Central memory CD4-positive, alpha-beta T cell (primary cell): ENCODE measurements at regions not wholly inside any gene's neighbourhood (a gene's known extent, or its start where the extent isn't known, plus 50 kb on each side); places are given as distances from the start of the nearest gene placed in this dataset.

Experiments used
- DNase-seq: peaks from one replicate; pipeline ENCODE4 v3.0.0; 2022

DNA sequence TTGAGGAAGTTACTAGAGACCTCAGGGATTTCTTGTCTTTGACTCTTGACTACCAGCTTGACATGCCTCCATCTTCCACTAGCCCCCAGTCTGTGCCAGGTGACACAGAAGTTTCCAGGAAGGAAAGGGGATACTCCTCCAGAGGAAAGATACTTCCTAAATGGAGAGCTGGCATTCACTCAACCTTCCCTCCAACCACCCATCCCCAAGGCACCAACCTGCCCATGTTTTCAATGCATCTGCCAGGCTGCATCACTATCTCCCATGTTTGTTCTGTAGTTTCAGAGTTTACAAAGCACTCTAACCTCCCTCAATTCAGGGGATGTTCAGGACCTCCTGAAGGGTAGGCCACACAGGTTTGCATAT is 198.4 kb upstream of the LPP start:
- DNase-seq, result no peak

DNA sequence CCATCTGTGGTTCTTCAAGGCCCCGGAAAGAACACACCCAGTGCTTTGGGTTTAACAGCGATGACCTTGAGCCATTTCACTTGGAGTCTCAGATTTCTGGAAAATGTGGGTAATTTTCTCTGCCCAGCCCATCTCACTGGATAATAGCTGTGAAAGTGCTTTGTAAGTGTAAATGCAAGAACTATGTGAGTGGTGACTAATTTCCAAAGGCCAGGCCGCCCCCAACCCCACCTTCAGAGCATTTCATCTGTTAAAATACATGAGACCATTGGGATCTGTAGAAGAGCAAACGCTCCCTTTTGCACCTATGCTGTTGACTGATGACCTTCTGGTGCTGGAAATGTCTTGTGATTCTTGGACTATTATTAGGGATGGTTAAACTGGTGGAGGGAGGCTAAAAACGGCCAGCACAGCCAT is 196.8 kb upstream of the LPP start:
- DNase-seq, result no peak

DNA sequence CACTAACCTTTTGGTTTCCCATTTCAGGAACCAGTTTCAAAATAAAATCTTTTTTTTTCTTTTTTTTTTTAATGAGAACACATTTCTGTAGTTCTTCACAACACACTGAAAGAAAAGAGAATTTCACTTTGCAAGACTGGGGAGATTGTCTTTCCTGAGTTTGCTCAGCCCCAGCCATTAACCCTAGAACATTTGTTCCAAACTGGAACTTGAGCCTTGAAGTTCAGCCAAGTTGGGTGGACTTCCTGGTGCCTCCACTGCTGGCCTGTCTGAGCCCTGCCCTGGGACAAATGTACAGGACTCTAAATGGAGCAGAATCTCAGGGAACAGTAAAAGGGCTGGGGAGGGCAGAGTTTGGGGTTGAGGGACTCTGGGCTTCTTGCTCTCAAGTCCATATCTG is 196.4 kb upstream of the LPP start:
- no peak for DNase-seq

DNA sequence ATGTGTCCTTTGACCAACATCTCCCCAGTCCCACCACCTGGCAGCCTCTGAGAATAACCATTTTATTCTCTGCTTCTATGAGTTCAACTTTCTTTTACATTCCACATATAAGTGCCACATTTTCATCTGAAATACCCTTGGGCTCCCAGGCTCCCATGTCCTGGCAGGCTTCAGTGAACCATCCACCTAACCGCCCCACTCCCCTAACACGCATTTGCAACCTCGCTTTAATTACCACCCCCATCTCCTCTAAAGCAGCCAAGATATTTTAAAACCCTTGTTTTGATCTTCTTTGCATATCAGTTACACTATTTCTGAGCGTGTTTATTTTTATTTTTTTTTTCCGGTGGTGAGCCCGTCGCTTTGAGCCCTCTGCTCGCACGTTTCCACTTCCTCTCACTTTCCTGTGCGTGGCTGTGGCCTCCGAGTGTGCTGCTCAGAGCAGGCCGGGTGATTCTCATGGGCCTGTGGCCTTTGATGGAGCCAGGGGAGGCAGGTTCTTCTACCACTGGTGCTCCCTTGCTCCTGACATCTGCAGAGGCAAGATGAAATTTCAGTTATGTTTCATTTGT is 195.4 kb upstream of the LPP start:
- DNase-seq, result peak; percentile 49

DNA sequence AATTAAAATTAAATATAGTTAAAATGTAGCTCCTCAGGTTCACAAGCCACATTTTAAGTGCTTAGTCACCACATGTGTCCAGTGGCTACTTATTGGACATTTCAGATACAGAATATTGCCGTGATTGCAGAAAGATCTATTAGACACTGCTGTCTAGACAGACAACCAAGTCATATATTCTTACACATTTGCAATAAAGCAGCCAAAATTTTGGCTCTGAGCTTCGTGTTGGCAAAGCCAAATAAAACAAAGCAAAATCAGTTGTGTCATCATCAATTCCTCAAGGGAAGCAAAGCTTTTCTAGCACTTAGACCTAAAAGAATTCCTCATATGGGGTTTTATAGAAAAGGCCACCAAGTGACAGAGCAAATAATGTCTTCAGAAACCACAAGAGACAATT is 193.1 kb upstream of the LPP start:
- DNase-seq, result no peak

DNA sequence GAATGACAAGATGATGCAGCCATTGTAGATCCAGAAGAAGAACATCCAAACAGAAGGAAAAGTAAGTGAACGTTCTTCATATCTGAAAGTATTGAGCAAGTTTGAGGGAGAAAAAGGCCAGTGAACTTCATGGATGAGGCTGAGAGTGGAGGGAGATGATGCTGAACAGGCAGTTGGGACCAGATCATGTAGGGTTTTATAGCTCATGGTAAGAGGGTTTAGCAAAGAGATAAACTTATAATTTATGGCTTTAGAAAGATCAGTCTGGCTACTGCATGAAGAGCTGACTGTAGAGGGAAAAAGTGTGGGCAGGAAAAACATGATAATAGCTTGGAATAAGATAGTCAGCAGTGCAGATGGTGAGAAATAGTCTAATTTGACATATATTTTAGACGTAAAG is 192.6 kb upstream of the LPP start:
- no peak for DNase-seq

DNA sequence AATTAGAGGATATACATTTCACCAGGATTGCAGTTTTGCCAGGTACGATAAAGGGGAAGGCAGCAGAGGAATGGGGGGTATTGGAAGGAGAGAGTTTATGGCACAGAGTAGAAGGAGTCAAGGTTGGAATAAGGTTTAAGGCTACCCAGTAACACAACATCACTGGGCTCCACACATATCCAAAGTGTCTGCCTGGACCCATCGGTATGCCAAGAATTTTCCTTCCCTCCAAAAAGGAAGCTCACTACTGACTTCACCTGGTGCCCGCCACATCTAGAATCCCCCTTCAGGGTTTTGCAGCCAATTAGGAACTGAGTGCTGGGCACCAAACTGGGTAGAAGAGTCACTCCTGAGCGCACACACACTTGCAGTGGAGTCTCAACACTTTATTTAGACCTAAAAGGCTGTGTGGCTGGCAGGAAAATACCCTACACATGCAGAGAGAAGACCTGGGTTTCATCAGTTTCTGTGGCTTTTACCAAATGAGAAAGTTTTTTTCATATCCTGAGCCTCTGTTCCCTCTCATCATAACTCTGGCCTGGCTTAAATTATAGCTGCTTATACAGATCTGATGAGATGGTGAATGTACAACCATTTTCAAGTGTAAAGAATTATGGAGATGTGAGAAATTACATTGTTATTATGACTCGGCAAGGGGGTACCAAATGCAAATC is 190.8 kb upstream of the LPP start:
- no peak for DNase-seq

DNA sequence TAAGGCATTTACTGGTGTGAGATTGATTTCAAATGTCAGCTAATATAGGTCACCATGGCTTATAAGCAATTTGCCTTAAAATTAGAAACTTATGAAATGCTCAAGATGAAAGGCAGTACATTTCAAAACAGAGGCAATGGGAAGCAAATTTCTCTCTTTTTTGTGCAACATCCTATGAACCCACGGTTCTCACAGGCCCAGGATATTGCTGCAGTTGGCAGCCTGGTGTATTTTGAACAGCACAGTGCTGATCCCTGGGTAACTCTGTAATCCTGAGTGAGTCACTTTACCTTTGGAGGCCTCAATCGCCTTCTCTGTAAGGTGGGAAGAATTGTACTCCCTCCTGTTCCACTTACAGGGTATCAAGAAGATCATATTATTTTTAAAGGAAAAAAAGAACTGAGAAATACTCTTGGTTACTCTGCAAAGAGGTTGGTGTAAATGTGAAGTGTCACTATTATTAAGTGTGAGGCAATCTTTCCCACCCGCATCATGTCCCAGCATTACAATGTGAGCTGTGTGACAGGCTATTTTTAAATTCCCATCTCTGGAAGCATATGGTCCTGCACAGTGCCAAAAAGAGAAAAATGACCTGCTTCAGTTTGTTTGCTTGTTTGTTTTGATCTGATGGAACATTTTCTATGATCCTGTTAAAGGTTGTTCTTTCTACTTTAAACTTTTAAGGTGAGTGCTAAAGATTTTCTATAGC is 190.1 kb upstream of the LPP start:
- DNase-seq, result no peak

DNA sequence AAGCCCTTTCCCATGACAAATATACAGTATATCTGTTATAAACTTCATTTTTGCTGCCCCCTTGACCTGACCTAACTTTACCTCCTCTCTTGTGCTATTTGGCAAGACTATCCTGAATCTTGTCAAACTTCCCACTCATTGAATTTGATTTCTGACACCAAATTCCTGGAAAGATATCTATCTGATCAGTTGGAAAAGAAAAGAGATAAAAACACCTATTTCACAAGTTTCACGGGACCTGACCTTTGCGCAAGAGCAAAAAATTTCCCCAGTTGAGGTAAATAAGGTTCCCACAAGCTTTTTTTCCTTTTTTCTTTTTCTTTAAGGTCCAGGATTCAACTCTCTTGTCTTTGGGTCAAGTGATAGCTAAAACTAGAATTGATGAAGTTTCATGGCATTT is 189.2 kb upstream of the LPP start:
- DNase-seq, result no peak

DNA sequence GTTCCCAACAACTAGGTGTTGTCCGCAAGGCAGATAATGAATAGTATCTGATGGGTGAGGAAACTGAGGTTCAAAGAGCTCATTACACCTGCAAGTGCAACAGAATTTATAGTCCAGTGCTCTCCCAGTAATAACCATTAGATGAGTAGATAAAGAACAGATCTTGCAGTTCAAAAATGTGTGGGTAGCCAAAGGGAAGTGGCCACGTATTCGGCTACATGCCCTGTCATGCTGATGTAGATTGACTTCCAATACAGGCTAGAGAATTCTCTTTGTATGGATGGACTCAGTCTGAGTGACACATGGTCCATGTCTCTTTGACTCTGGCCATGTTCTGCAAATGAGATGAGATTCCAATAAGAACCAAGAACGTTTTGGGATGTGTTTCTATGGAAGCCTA is 187.9 kb upstream of the LPP start:
- DNase-seq, result no peak

DNA sequence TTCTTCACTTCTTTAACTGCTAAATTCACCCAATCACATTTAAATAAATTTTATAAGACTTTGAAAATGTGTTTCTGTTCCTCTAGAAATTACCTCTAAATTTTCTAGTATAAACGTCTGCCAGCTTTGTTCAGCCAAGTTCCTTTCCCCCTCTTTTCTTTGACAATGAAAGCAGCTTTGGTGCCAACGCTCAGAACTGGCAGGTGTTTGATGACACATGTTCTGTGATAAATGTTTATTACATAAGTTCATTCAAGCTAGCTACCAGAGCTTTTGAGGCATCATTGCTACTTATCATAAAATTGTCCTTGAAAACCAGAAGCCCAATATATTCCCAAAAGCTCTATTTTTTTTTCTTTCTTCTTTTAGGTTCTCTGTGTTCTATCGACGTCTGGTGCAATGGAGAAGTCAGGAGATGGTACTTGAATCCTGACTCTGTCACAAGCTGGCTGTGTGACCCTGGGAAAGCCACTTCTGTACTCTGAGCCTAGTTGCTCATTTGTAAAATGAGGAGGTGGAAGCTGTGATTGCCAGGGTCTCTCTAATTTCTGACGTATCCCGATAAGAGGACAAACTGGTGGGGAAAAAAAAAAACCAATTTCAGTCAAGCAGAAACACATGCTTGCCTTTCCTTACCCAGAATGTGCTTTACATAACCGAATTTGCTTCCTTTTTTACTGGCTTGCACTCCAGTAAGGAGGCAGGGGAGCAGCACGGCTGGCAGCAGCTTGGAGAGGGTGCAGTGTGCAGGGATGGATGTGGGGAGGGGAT is 187.1 kb upstream of the LPP start:
- no peak for DNase-seq

DNA sequence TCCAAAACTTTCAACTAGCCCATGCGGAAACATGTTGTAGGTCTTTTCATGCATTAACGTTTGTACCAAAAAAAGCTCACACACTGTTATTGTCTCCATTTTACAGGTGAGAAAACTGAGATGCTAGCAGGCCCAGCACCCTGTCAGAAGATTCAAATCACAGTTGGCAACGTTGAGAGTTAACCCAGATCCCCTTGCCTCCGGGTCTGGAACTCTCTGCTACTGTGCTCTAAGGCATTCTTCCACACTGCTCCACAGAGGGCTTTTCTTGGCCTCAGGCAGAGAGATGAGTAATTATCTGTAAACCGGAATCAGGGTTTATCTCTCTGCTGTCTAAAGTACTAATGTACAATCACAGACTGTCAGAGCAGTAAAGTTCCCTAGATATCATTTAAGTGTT is 186.0 kb upstream of the LPP start:
- DNase-seq, result no peak

DNA sequence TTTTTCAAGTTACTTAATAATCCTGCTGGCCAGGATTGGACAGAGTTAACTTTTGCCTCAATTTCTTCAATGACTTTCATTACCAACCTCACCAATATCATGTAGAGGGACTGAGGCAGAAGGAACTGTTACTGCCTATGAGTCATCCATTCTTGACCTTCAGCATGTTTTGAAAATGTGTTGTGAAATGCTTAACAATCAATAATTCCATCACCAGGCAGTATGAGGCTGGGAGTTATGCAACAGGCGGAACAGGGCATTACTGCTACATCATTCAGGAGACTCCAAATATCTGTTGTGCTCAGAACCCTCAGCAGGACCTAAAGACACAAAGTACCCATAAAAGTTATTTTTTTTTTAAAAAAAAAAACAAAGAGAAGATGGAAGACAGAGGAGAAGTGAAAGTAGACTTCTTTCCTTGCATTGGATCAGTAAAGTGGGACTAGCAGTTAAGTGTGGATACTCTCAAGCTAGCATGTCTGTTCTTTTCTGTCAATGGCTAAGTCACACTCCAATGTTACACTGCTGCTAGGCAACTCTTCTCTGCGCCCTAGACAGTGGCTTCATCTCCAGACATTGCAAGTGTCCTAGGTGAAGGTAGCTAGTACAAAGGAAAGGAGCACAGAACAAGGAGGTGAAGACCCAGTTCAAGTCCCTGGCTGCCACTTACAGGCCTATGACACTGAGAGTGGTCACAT is 184.9 kb upstream of the LPP start:
- DNase-seq, result no peak

DNA sequence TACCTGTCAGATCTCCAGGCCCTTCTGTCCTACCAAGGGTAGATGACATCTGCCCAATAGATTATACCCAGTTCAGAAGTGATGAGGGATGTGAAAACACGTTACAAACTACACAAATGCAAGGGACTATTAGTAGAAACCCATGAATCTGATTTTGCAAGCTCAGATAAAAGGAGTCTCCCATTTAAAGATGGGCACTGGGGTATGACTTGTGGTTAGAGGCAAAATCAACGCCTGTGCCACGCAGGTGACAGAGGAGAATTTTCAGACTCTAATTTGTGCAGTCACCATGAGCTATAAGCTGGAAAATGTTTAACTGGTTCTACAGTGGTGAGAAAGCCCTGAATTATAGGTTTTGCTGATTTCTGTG is 184.4 kb upstream of the LPP start:
- no peak for DNase-seq

DNA sequence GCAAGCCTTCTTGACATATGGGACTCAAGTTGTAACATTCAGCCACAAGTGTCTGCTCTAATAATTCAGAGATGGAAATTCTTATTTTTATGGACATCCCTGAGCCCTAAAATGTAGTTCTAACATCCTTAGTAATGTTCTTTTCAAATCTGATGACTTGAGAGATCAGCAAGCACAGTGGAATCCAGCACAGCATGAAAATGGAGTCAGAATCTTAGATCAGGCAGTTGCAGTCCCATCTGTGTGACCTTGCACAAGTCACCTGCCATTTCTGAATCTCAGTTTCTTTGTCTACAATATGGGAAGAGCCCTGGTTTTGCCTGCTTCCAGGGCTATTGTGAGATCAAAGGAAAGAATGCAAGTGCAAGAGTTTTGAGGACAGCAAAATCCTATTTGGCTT is 183.9 kb upstream of the LPP start:
- DNase-seq, result no peak

DNA sequence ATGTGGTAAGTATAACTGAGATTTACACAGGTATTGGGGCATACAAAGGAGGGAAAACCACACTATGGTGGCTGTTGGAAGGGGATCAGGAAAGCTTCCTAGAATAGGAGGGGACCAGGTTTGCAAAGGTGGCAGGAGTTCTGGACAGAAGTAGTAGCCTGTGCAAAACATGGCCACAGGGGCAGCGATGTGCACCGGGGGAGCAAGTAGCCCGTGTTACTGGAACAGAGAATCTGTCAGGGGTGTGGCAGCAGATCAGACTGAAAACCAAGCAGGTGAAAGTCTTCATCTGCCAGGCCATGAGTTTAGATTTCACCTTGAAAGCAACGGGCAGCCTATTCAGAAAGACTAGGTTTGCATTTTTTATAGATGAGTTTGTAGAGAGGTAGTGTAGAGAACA is 182.3 kb upstream of the LPP start:
- no peak for DNase-seq

DNA sequence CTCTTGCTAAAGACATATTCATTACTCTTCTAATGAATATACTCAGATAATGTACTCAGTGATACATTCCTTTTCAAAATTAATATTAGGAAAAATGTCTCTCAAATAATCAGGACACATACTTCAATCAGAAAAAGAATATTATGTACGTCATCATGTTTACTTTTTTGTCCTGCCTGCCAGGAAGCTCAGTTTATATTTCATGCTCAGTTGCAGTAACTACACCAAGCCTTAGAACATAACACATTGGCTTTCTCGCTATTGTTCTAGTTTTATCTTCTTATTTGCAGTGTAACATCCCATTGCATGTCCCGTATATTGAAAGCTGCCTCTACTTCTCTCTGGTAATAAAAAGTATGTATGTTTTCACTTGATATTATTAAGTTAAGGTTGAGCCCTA is 181.5 kb upstream of the LPP start:
- no peak for DNase-seq

DNA sequence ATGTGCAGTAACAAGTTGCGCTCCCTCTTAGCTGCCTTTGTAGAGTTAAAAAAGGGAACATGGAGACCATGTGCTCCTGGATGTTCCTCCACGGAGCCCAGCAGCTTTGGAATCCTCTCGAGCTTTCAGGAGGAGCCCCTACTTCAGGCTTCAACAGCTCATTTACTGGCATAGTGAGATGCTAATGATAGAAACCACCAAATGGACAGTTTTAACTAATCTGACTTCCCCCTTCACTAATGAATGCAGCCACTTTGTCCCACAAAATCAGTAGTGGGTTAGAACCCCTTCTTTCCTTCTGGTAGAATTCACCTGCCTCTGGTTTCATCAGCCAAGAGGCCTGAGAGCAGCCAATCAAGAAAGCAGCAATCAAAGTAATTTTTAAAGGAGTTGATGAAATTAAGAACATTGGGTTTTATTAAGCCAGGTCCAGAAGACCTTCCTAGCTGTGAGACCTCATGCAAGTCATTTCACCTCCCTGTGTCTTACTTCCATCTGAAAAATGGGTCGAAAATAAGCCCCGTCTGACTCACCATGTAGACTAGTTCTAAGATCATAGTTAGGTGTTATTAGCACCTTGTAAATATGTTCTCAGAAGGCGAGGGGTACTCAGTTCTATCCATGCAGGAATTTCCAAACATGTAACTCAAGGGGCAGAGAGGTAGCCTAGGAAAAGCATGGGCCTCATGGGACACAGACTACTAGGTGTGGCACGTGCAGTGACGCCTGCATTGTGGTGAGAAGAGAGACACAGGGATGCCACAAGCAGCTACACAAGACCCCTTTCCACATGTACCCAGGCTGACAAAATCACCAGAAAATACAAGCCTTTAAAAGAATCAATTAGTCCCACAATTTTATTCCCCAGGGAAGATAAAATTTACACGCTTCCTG is 179.7 kb upstream of the LPP start:
- no peak for DNase-seq

DNA sequence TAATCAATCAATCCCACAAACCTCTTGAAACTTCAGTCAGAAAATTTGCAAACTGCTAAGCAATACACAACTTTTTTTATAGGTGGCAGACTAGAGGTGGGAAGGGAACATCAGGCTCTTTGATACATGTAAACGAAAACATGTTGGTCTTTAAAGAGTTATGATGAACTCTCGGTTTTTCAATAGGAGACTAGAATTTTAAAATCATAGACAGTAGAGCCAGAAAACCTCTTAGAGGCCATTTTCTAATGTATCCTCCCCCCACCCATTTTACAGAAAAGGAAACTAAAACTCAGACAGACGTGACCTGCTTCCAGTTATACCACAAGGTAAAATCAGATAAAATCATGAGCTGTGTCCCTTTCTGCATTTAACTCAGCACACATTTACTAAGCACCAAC is 179.1 kb upstream of the LPP start:
- peak; percentile 59 for DNase-seq

DNA sequence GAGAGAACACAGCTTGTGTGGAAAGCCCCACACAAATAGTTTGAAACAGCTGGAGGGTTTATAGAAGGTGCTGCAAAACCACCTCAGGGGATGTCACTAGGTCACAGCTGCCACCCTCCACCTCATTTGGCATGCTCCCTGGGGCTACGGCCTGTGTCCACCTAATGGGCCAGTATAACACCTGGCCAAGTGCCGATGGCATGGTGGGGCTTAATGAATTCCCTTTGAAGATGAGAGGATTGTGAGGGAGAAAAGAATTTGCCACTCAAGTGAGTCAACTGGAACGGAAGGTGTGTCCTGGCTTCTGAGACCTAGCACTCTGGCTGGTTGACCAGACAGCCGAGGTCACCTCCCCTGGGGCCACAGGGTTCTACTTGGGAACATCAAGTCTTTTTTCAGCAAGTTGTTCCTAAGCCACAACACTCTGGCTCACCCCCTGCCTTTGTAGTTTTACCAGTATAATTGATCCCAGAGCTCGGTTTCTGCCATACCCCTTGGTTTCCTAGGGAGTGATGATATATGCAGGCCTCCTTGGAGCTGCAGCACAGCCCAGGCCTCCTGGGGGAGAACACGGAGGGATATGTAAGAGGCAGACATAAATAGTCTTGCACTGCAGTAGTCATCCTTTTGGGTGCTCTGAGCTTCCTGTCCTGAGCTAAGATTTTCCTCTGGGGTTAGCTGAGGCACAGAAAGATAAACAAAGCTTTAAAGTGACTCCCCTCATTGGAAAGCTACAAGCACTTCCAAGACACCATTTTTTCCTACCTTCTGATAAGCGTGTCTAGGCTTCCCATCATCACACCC is 178.2 kb upstream of the LPP start:
- no peak for DNase-seq

DNA sequence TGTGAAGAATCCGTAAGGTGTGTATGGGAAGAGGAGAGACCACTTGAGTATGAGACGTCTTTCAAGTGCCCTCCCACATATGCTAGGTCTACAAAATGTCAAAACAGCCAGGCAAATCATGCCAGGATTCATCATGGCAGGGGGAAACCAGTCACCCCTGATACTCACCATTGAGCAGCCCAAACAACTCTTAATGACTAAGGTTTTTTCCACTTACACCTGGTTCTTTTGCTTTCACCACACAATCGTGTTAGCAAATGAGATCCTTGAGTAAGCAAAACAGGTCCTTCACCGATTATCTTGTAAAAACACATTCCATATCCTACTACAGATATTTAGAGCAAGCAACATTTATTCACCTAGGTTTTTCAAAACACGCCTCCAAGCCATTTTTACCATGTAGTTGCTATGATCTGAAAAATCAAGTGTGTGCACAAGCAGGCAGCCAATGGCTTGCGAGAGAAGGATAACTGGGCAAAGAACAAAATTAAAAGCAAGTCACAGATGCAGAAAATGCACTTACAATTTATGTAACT is 177.5 kb upstream of the LPP start:
- no peak for DNase-seq
